GM23248 (cell line): ENCODE measurements at regions not wholly inside any gene's neighbourhood (a gene's known extent, or its start where the extent isn't known, plus 50 kb on each side); places are given as distances from the start of the nearest gene placed in this dataset.

Source experiments
- EZH2 ChIP-seq: fragments of 200-600 bp; sonication (generic); IDR thresholded peaks from 2 replicates; pipeline ENCODE4 v1.6.1; 2018; ENCODE audit warnings: antibody characterized with exemption, mild to moderate bottlenecking; ENCODE audit not compliant: insufficient read depth, poor library complexity, severe bottlenecking
- EZH2phosphoT487 ChIP-seq: fragments of 200-600 bp; sonication (generic); IDR thresholded peaks from 2 replicates; pipeline ENCODE4 v1.6.1; 2018; ENCODE audit warnings: antibody characterized with exemption, moderate library complexity, mild to moderate bottlenecking, low read depth; ENCODE audit not compliant: insufficient read depth

GRCh38 chr5:105350486-105351140, 1788.0 kb upstream of the NUDT12 start:
- TF ChIP-seq EZH2 (no peak), EZH2phosphoT487 (no peak)
